NCI-H2171 treated with DMSO at 0.1 percent for 48 hours (cell line): ENCODE measurements at regions not wholly inside any gene's neighbourhood (a gene's known extent, or its start where the extent isn't known, plus 50 kb on each side); places are given as distances from the start of the nearest gene placed in this dataset.

Source experiments
- DNase-seq: peaks from one replicate; lab custom pipeline; 2025; lab: John Stamatoyannopoulos, UW

DNA sequence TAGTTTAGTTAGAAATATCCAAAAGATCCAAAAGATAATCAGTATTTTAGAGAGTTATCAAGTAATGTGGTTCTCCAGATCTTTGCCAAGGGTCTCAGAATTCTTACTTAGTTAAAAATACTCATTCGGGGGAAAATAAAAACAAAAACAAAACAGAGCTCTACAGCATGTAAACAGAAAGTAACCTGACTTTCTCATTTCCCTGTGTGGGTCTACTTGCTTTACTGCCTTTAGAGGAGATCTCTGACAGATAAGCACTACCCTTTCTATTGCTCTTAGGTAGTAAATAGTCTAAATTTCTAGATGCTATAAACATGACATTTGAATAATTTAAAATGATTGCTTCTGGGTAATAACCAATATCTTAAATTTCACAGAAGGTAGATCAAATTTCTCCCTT is 371.8 kb downstream of the RPL10L start:
- no peak for DNase-seq

DNA sequence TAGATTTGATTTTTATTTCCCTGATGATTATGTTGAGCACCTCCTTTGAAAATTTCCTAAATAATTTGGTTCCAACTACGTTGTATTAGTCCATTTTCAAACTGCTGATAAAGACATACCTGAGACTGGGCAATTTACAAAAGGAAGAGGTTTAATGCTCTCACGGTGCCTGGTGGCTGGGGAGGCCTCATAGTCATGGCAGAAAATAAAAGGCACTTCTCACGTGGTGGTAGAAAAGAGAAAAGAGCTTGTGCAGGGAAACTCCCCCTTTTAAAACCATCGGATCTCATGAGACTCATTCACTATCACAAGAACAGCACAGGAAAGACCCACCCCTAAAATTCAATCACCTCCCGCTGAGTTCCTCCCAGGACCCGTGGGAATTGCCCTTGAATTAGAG is 372.3 kb downstream of the RPL10L start:
- no peak for DNase-seq

DNA sequence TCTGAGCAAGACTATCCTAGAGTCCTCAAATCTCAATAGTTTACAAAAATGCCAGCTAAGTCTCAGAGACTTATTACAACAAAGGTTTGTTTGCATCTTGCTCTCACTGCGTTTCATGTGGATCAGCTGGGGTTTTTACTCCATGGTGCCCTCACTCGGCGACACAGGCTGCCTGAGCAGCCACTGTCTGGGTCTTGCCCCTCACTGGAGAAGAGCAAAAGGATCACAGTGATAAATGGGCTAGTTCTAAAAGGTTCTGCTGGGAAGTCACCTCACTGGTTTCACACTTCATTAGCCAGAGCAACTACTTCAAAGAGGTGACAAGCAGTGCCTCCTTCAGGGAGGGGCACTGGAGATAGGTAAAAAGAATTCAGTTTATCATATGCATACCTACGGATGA is 392.0 kb downstream of the RPL10L start:
- no peak for DNase-seq

DNA sequence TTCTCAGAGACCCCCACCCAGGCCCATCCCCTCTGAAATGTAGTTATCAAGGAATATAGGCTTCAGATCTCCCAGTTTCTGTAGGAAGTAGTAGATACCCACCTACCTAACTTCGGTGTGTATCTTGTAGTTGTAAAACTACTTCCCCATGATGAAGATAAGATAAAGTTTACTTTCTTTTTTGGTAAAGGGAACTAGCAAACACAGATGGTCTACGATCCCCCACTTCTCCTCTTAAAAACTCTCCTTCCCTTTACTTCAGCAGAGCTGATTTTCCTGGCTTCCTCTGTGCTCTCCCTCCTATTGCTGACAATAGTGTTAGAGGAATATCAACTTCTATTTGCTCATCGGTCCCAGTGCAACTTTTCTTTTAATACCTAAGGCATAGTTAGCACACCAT is 395.2 kb downstream of the RPL10L start:
- no peak for DNase-seq

DNA sequence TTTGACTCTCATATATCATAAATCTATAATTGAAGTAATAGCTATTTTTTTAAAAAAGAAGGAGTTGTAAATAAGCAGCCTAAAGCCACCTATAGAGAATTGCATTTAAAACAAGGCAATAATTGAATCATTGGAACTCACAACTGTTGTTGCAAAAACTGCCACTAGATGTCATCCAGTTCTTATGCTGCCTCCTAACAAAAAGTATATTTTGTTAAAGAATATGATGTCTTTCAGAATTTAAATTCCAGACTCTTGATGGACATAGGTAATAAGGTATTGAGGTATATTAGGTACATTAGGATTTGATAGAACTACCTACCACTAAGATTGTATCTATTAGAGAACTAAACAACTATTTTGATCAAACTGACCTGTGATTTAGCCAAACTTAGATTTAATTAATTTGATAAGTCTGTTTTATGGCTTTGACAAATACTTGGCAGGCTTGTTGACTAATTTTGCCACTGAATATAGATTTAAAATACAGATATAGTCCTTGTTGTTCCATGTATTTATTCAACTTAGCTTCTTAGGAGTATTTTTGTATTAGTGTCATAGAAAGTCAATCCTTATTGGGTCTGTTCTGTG is 401.4 kb downstream of the RPL10L start:
- DNase-seq = peak; percentile 28

DNA sequence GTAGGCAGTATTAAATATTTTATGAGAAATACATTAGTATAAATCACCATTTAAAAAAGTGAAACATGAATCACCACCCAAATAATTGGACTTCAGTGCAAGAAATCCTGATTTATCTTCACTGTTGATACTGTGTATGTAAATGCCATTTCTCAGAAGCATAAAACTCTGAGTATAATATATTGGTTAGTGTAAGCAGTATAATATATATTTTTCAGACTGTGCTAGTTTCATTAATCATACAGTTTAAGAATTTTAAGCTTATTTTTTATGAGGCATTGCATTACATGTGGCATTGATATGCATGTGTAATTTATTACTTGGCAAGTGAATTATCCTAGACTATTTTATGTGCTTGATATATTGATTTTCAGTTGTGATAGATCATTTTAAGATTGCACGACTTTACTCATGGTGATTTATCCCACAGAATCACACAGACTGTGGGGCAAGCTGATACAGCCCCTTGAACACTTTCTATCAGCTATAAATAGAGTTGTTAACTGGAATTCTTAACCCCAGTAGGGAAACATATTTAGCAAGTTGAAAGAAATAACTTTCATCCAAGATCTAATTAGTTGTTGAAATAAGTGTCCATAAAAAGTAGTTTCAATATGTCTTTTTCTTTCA is 403.5 kb downstream of the RPL10L start:
- no peak for DNase-seq

DNA sequence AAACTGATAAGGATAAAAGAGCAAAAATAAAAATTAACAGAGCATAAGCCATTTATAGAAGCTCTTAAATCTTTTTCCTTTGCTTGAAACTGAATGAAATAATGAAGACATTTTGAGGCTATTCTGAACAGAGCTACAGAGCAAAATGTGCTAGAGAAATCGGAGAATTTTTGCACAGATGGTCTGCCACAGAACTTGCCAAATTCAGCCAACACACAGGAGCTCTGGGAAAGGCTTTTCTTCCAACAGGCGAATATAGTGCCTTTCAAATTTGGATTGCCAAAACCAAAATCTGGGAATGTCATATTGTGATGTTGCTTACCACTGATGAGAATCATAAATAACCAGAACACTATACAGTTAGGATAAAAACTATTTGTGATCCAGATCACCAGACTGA is 406.3 kb downstream of the RPL10L start:
- DNase-seq = no peak

DNA sequence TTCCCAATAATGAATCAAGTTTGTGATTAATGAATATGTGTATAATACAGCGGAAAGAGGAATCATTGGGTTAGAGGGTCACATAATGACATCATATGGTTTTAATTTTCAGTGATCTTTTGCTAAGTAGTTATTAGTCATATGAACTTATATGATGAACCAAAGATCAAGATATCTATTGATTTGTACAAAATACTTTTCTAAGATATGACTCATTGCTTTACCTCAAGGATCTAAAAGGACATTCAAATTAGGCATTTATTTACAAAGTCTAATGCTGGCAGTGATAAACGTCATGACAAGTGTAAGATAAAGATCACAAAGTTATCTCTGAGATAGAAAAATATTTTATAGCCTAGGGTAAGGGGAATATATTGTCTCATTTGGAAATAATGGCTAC is 417.8 kb downstream of the RPL10L start:
- no peak for DNase-seq

DNA sequence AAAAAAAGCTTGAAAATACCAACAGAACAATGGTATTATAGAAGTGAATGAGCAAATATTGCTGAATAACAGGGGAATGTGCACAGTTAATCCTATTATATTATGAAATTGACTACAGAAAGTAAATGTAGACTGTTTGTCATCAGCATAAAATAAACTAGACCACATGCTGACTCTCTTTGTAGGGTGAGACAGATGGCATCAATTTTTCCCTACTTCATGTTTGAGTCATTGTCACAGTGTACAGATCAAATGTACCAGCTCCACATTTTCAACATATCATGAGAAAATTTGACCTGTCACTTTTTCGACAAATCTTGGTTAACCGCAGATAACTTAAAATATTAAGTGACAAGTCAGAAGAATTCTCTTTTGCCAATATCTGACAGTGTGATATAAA is 421.0 kb downstream of the RPL10L start:
- DNase-seq = no peak

DNA sequence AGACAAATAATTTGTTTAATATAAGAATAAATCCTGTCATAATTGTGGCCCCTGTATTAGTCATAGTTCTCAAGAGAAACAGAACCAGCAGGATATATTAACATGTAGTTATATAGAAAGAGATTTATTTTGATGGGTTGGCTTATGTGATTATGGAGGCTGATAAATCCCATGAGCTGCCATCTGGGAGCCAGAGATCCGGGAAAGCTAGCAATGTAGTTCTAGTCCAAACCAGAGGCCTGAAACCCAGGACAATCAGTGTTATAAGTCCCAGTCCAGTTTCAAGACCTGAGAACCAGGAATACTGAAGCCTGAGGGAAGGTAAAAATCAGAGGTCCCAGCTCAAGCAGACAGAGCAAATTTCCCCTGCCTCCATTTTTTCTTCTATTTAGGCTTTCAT is 435.8 kb downstream of the RPL10L start:
- DNase-seq = no peak

DNA sequence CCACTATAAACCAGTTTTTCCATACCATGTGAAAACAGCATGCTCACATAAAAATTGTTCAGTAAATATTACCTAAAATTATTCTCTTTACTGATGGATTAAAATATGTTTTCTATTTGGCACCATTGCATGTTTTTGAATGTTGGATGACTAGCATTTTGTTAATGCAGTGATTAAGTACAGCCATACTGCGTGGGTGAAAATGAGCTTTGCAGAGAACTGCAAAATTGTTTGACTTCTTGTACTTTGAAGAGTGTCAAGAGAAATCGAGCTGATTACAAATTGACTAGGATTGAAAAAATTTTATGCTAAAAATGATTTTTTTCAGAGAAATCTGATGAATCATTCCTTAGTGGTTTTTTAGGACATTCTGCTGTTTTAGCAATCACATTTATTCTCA is 452.9 kb downstream of the RPL10L start:
- DNase-seq = no peak

DNA sequence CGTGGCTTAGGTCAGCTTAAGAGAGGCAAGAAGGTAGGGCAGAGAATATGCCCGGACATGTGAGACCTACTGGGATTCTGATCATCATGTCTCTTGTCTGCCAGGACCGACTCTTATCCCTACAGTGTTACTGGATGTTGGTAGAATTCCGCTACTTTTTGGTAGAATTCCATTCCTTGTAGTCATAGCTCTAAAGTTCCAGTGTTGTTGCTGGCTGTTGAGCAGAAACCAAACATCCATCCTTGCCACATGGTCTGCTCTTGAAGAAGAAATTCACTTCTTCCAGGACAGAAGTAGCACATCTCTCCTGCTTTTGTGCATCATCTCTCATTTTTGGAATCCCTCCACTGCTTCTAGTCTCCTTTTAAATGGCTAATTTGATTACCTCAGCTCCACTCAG is 453.7 kb downstream of the RPL10L start:
- no peak for DNase-seq
